Activated naive CD4-positive, alpha-beta T cell treated with anti-CD3 and anti-CD28 coated beads for 36 hours (primary cell): ENCODE measurements at regions not wholly inside any gene's neighbourhood (a gene's known extent, or its start where the extent isn't known, plus 50 kb on each side); places are given as distances from the start of the nearest gene placed in this dataset.
"Not testable (repeated sequence)": the region's sequence is repeated elsewhere in the genome, so short reads cannot be mapped to it uniquely, and the experiment has no call there.

Experiments used
- CTCF ChIA-PET: fragments of 350-600 bp; sonication (Branson Sonifier 250); formaldehyde crosslinking; loops from one replicate; lab custom pipeline; 2021; ENCODE audit warnings: antibody characterized with exemption; lab: Charles Lee
- DNase-seq: peaks from one replicate; pipeline ENCODE4 v3.0.0-alpha.2; 2020
- H3K27ac Mint-ChIP-seq: one replicate; pipeline ENCODE4 v1.8.0; 2021; ENCODE audit warnings: mild to moderate bottlenecking, mixed read lengths
- H3K27me3 Mint-ChIP-seq: one replicate; pipeline ENCODE4 v1.8.0; 2021; ENCODE audit warnings: low read depth, mixed read lengths
- H3K36me3 Mint-ChIP-seq: one replicate; pipeline ENCODE4 v1.8.0; 2021; ENCODE audit warnings: low read depth, mixed read lengths
- H3K4me1 Mint-ChIP-seq: one replicate; pipeline ENCODE4 v1.8.0; 2021; ENCODE audit warnings: low read depth, mixed read lengths
- H3K4me3 Mint-ChIP-seq: one replicate; pipeline ENCODE4 v1.8.0; 2021; ENCODE audit warnings: mild to moderate bottlenecking, moderate library complexity, mixed read lengths
- H3K9me3 Mint-ChIP-seq: one replicate; pipeline ENCODE4 v1.8.0; 2021; ENCODE audit warnings: mixed read lengths
- intact Hi-C: fragments of 100-400 bp; cut with micrococcal nuclease; formaldehyde crosslinking; loops from one replicate; pipeline ENCODE4 v1.15.1; 2023

DNA sequence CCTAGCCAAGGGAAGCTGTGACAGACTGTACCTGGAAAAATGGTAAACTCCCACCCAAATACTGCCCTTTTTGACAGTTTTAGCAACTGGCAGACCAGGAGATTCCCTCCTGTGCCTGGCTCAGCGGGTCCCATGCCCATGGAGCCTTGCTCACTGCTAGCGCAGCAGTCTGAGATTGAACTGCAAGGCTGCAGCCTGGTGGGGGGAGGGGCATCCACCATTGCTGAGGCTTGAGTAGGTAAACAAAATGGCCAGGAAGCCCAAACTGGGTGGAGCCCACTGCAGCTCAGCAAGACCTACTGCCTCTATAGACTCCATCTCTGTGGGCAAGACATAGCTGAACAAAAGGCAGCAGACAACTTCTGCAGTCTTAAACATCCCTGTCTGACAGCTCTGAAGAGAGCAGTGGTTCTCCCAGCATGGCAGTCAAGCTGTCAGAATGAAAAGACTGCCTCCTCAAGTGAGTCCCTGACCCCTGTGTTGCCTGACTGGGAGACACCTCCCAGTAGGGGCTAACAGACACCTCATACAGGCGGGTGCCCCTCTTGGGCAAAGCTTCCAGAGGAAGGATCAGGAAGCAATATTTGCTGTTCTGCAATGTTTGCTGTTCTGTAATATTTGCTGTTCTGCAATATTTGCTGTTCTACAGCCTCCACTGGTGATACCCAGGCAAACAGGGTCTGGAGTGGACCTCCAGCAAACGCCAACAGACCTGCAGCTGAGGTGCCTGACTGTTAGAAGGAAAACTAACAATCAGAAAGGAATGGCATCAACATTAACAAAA is 143.5 kb upstream of the FBXL7 start:
- H3K27me3 Mint-ChIP-seq, H3K36me3 Mint-ChIP-seq, intact Hi-C loops, H3K4me3 Mint-ChIP-seq, CTCF ChIA-PET, DNase-seq, H3K4me1 Mint-ChIP-seq, H3K27ac Mint-ChIP-seq, H3K9me3 Mint-ChIP-seq: not testable (repeated sequence)

DNA sequence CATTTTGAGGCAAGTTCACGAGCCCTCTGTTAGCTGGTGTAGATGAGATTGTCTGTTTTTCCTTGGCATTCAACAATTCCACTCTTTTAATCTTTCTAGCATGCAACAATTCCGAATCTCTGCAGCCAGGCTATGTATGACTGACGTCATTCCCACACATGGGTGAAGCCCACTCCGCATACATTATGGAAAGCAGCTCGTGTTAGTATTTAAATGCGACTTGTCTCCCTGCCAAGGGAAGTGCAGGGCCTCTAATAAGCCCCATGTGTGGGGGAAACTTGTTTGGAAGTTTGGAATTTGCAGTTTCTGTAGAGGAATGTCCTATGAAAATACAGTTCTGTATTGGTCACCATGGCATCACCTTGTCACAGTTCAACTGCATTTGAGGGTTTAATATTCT is 146.0 kb upstream of the FBXL7 start:
- H3K4me1 Mint-ChIP-seq, result no peaks in the 10 kb centered on the region
- intact Hi-C loops, result no loop called here
- CTCF ChIA-PET, result no interaction called here
- no peaks in the 10 kb centered on the region for H3K9me3 Mint-ChIP-seq
- H3K27me3 Mint-ChIP-seq, result no peaks in the 10 kb centered on the region
- no peak overlapping the region for H3K27ac Mint-ChIP-seq
- H3K36me3 Mint-ChIP-seq, result no peaks in the 10 kb centered on the region
- DNase-seq, result no peak
- no peak overlapping the region for H3K4me3 Mint-ChIP-seq

DNA sequence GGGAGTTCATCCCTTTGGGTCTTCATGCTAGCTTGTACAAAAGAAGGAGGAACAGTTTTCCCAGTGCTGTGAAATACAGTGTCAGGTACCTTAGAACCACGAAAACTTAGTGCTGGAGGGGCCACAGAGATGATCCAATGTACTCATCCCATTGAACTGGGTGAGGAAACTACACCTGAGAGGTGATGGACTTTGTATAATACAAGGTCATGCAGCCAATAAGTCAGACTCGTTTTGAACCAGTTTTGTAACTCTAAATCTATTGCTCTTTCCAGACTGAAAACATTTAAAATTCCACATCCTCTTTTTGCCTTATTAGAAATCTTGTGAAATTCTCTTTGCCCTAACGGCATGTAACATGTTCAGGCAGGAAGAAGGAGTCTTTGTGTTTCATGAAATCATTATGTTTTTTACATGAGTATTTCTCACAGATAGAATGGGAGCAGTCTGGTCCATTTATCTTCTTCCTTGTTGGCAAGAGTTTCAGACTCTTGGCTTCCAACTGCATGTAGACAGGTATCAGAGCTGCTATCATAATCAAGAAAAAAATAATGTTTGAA is 146.8 kb upstream of the FBXL7 start:
- DNase-seq, result no peak
- H3K27ac Mint-ChIP-seq, result no peak overlapping the region
- H3K4me3 Mint-ChIP-seq, result no peak overlapping the region
- intact Hi-C loops, result no loop called here
- no peaks in the 10 kb centered on the region for H3K4me1 Mint-ChIP-seq
- CTCF ChIA-PET, result no interaction called here
- no peaks in the 10 kb centered on the region for H3K27me3 Mint-ChIP-seq
- H3K36me3 Mint-ChIP-seq, result no peaks in the 10 kb centered on the region
- H3K9me3 Mint-ChIP-seq, result no peaks in the 10 kb centered on the region

DNA sequence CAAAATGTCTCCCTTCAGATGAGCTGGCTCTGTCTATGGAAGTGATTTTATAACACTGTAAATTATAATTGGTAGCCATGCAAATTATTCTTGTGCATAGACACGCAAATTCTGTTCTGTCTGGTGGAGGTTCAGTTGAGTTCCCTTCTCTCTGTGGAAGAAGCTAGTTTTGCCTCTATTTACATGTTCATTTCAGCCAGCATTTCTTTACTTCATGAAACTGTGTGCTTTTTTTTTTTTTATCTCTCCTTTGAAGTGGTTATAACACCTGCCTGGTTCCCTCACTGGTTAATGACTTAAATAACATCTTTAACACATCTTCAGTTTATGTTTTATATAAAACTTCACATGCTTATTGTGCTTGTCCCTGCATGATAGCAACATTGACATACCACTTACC is 149.4 kb upstream of the FBXL7 start:
- intact Hi-C loops, result no loop called here

DNA sequence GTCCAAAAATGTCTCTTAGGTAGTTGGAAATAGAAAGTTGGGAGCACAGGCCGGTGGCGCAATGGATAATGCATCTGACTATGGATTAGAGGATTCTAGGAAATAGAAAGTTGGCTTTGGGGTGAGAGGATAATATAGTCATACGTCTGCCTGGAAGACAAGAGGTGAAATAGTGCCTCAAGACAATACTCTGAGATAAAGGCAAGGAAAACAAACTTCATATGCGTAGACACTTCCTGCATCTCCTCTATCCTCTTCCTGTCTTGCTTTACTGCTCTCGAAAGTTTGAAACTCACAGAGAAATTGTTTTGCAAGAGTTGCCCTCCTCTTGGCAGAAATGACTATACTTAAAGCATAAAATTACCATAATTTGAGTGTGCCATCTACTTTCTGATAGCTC is 153.2 kb upstream of the FBXL7 start:
- DNase-seq, result no peak
- no peak overlapping the region for H3K4me3 Mint-ChIP-seq
- H3K27me3 Mint-ChIP-seq, result no peaks in the 10 kb centered on the region
- H3K9me3 Mint-ChIP-seq, result peaks cover 2% of the 10 kb centered on the region
- intact Hi-C loops, result no loop called here
- no peak overlapping the region for H3K27ac Mint-ChIP-seq
- no peaks in the 10 kb centered on the region for H3K36me3 Mint-ChIP-seq
- CTCF ChIA-PET, result no interaction called here
- no peaks in the 10 kb centered on the region for H3K4me1 Mint-ChIP-seq

More for the DNA sequence above, 149.4 kb upstream of the FBXL7 start:
- no peak overlapping the region for H3K4me3 Mint-ChIP-seq
- no peaks in the 10 kb centered on the region for H3K9me3 Mint-ChIP-seq
- DNase-seq, result no peak
- H3K4me1 Mint-ChIP-seq, result no peaks in the 10 kb centered on the region
- H3K27me3 Mint-ChIP-seq, result no peaks in the 10 kb centered on the region
- CTCF ChIA-PET, result no interaction called here
- no peak overlapping the region for H3K27ac Mint-ChIP-seq
- no peaks in the 10 kb centered on the region for H3K36me3 Mint-ChIP-seq

DNA sequence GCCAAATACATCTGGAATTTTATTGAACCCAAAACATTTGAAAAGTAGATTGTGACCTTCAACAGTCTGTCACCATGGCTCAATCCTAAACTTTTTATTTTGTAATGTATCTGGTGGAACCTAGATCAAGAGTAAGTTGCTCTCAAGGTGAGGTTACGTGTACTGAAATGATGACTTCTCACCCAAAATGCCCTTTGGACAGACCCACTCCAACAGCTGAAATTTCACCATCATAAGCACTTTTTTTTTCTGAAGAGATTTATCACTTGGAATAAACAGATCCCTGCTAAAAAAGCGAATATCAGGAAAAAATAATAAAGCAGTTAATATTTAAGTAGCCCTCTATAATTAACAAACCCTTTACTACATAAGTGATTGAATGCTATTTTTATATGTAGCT is 155.0 kb upstream of the FBXL7 start:
- CTCF ChIA-PET, result no interaction called here
- Mint-ChIP-seq H3K27ac (no peak overlapping the region), H3K4me1 (no peaks in the 10 kb centered on the region), H3K4me3 (no peak overlapping the region), H3K27me3 (no peaks in the 10 kb centered on the region), H3K9me3 (peaks cover 2% of the 10 kb centered on the region), H3K36me3 (no peaks in the 10 kb centered on the region)
- no peak for DNase-seq
- intact Hi-C loops, result no loop called here

DNA sequence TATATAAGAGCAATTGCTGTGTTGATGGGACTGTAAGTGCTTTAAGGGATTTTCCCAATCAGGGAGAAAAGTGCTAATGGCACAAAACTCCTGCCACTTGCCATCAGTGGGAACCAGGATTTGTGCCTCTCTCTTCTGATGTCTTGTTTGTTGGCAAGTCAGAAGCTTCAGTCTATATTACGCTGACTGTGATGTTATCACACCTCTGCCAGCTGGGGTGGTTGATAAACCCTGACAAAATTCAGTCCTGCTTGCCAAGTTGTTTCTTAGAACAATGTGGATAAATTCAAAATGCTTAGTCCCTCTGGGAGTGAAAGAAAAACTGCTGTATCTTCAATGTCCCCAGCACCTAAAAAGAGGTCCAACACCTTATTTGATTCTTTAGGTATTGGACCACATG is 161.4 kb upstream of the FBXL7 start:
- intact Hi-C loops, result no loop called here
- CTCF ChIA-PET, result no interaction called here
- Mint-ChIP-seq H3K4me1 (no peaks in the 10 kb centered on the region), H3K36me3 (no peaks in the 10 kb centered on the region), H3K4me3 (no peak overlapping the region), H3K27ac (no peak overlapping the region), H3K27me3 (no peaks in the 10 kb centered on the region), H3K9me3 (peaks cover 3% of the 10 kb centered on the region)
- DNase-seq, result no peak

DNA sequence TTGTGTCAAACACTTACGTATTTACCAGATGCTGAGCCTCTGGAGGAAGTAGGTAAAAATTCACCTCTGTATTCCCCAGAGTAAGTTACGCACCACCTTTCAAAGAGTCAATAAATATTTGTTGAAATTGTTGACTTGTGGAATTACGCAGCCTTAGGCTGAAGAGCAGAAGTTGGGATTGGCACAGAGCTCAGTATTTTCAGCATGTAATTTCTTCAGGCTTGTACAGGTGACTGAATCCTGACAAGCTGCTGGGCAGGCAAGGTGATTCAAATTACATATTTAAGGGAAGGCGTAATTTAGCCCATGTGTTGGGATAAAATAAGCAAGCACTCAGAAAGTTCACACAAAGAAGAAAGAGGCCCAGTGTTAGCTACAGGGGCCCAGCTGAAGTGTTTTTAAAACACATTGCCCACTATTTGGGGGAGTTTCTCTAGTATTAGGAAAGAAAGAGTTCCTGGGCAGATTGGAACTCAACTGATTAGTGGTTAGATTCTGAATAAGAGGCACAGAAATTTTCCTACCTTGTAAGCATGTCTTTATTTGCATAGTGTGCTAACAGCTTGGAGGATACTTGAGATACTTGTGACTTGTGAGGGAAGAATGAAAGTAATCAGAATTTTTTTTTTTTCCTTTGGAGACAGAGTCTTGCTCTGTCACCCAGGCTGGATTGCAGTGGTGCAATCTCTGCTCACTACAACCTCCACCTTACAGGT is 165.3 kb upstream of the FBXL7 start:
- H3K27ac Mint-ChIP-seq, result no peak overlapping the region
- CTCF ChIA-PET, result no interaction called here
- no peaks in the 10 kb centered on the region for H3K36me3 Mint-ChIP-seq
- intact Hi-C loops, result no loop called here
- no peaks in the 10 kb centered on the region for H3K27me3 Mint-ChIP-seq
- DNase-seq, result no peak
- H3K9me3 Mint-ChIP-seq, result peaks cover 7% of the 10 kb centered on the region
- H3K4me1 Mint-ChIP-seq, result no peaks in the 10 kb centered on the region
- no peak overlapping the region for H3K4me3 Mint-ChIP-seq

DNA sequence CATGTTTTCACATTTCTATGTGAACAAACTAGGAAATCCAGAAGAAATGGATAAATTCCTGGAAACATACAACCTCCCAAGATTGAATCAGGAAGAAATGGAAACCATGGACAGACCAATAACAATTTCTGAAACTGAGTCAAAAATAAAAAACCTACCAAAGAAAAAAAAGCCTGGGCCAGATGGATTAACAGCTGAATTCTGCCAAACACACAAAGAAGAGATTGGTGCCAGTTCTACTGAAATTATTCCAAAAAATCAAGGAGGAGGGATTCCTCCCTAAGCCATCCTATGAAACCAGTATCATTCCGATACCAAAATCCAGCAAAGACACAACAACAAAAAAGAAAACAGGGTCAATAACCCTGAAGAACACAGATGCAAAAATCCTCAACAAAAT is 166.9 kb upstream of the FBXL7 start:
- no peak overlapping the region for H3K4me3 Mint-ChIP-seq
- no peak overlapping the region for H3K27ac Mint-ChIP-seq
- CTCF ChIA-PET, result no interaction called here
- no peak for DNase-seq
- H3K4me1 Mint-ChIP-seq, result no peaks in the 10 kb centered on the region
- H3K9me3 Mint-ChIP-seq, result peaks cover 7% of the 10 kb centered on the region
- intact Hi-C loops, result no loop called here
- no peaks in the 10 kb centered on the region for H3K27me3 Mint-ChIP-seq
- no peaks in the 10 kb centered on the region for H3K36me3 Mint-ChIP-seq

DNA sequence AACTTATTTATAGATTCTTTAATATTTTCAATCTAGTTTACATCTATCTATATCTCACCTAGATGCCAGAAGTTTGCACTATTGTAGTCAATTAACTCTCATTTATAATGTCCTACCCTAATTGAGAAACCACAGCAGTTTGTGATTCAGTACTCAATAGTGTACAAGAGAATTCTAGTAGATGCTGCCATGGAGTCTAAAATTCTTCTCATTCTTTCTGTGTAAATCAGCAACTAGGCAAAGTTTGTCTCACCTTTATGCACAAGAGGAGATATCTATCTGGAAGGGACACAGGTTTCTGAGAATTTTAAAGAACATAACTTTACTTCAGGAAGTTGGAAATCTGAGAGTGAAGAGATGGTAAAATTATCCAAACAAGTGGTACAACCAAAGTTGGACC is 173.0 kb upstream of the FBXL7 start:
- no peak for DNase-seq
- CTCF ChIA-PET, result no interaction called here
- H3K9me3 Mint-ChIP-seq, result no peaks in the 10 kb centered on the region
- H3K36me3 Mint-ChIP-seq, result no peaks in the 10 kb centered on the region
- intact Hi-C loops, result no loop called here
- H3K27me3 Mint-ChIP-seq, result no peaks in the 10 kb centered on the region
- no peak overlapping the region for H3K27ac Mint-ChIP-seq
- H3K4me3 Mint-ChIP-seq, result no peak overlapping the region
- no peaks in the 10 kb centered on the region for H3K4me1 Mint-ChIP-seq

DNA sequence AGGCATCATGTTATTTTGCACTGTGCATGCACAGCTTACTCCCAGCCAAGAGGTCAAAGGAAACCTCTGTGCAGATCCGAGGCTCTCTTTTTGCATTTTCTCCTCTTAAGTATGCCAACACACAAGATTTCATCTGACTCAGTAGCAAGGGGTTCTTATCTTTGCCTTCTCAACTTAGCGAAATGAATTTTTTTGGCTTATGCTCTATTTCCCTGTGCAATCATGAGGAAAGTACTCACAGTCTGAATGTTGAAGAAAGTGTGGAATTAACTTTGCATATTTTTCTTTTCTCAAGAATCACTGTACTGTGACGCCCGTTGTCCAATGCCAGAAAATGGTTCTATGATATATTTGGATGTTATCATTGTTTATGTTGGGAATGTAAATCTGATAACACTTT is 173.5 kb upstream of the FBXL7 start:
- Mint-ChIP-seq H3K36me3 (no peaks in the 10 kb centered on the region), H3K4me1 (no peaks in the 10 kb centered on the region), H3K9me3 (no peaks in the 10 kb centered on the region), H3K27me3 (no peaks in the 10 kb centered on the region), H3K4me3 (no peak overlapping the region), H3K27ac (no peak overlapping the region)
- CTCF ChIA-PET, result interaction anchor here (0.6 kb wide), 1 partner anchor 59 kb away, joined by 3 read pairs; no protein-coding TSS in a partner anchor
- DNase-seq, result no peak
- intact Hi-C loops, result no loop called here

DNA sequence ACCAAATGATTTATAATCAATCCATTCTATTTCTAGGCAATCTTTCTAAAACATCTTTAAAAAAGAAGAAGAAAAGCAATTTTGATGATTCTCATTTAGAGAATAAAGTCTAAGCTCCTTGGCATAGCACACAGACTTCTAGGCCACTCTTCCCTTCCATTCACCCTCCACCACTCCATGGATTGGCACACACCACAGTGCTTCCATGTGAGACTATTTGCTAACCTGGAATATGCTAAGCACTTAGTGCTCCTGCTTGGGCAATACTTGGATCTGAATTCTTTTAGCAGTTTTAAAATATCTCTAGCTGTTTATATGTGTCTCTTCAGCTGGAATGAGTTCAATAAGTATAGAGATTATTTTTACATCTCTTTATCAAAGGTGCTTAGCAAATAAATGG is 177.6 kb upstream of the FBXL7 start:
- no peak for DNase-seq
- no peak overlapping the region for H3K4me3 Mint-ChIP-seq
- intact Hi-C loops, result no loop called here
- H3K4me1 Mint-ChIP-seq, result no peaks in the 10 kb centered on the region
- H3K9me3 Mint-ChIP-seq, result no peaks in the 10 kb centered on the region
- H3K27ac Mint-ChIP-seq, result no peak overlapping the region
- CTCF ChIA-PET, result no interaction called here
- H3K27me3 Mint-ChIP-seq, result no peaks in the 10 kb centered on the region
- no peaks in the 10 kb centered on the region for H3K36me3 Mint-ChIP-seq

DNA sequence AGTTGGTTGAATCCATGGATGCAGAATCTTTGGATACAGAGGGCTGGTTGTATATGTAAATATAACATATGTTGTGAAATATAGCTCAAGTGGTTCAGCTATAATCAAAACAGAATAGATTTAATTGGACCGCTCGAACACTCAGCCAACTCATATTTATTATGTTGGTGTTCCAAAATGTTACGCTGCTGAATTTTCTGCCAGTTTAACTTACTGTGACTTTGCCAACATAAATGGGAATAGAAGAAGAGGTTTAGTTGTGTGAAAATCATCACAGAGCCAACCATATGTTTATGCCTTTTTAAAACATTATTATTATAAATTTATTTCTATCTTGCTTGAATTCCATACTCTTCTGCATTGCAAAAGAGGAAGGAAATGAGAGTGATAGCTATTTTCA is 178.2 kb upstream of the FBXL7 start:
- Mint-ChIP-seq H3K27me3 (no peaks in the 10 kb centered on the region), H3K36me3 (no peaks in the 10 kb centered on the region), H3K9me3 (peaks cover 1% of the 10 kb centered on the region), H3K4me3 (no peak overlapping the region), H3K4me1 (no peaks in the 10 kb centered on the region), H3K27ac (no peak overlapping the region)
- no peak for DNase-seq
- CTCF ChIA-PET, result no interaction called here
- intact Hi-C loops, result no loop called here
